ENCODE measurements at regions not wholly inside any gene's neighbourhood (a gene's known extent, or its start where the extent isn't known, plus 50 kb on each side); places are given as distances from the start of the nearest gene placed in this dataset.
"Not testable (repeated sequence)": the region's sequence is repeated elsewhere in the genome, so short reads cannot be mapped to it uniquely, and the experiment has no call there.

GRCh38 chr9:24846248-24846912 lies 300.7 kb upstream of the IZUMO3 start:
- DNase-seq (ENCODE audit: low spot score) = no peak

- DNase-seq (ENCODE audit: low spot score) = no peak
Observed at GRCh38 chr9:24844217-24844616, 298.5 kb upstream of the IZUMO3 start.

- DNase-seq (ENCODE audit: low spot score) = no peak
Observed at GRCh38 chr9:24841993-24842392, 296.3 kb upstream of the IZUMO3 start.

- DNase-seq (ENCODE audit: low spot score) = no peak
Observed at GRCh38 chr9:24832307-24832706, 286.6 kb upstream of the IZUMO3 start.

GRCh38 chr9:24828687-24829086 lies 283.0 kb upstream of the IZUMO3 start:
- DNase-seq (ENCODE audit: low spot score) = no peak

GRCh38 chr9:24824607-24825006 lies 278.9 kb upstream of the IZUMO3 start:
- DNase-seq (ENCODE audit: low spot score) = no peak

- no peak for DNase-seq (ENCODE audit: low spot score)
Observed at GRCh38 chr9:24820196-24820595, 274.5 kb upstream of the IZUMO3 start.

- DNase-seq (ENCODE audit: low spot score) = no peak
Observed at GRCh38 chr9:24817756-24818155, 272.1 kb upstream of the IZUMO3 start.

- no peak for DNase-seq (ENCODE audit: low spot score)
Observed at GRCh38 chr9:24816006-24816405, 270.3 kb upstream of the IZUMO3 start.

GRCh38 chr9:24801344-24801743 lies 255.6 kb upstream of the IZUMO3 start:
- no peak for DNase-seq (ENCODE audit: low spot score)

GRCh38 chr9:24793787-24794186 lies 248.1 kb upstream of the IZUMO3 start:
- no peak for DNase-seq (ENCODE audit: low spot score)

GRCh38 chr9:24776226-24776625 lies 230.5 kb upstream of the IZUMO3 start:
- no peak for DNase-seq (ENCODE audit: low spot score)

- DNase-seq (ENCODE audit: low spot score) = not testable (repeated sequence)
Observed at GRCh38 chr9:24774199-24774598, 228.5 kb upstream of the IZUMO3 start.

- DNase-seq (ENCODE audit: low spot score) = no peak
Observed at GRCh38 chr9:24766081-24766480, 220.4 kb upstream of the IZUMO3 start.

GRCh38 chr9:24765025-24765756 lies 219.5 kb upstream of the IZUMO3 start:
- no peak for DNase-seq (ENCODE audit: low spot score)

- no peak for DNase-seq (ENCODE audit: low spot score)
Observed at GRCh38 chr9:24738421-24738961, 192.8 kb upstream of the IZUMO3 start.

GRCh38 chr9:24731754-24732153 lies 186.1 kb upstream of the IZUMO3 start:
- no peak for DNase-seq (ENCODE audit: low spot score)

GRCh38 chr9:24721621-24722020 lies 175.9 kb upstream of the IZUMO3 start:
- no peak for DNase-seq (ENCODE audit: low spot score)

- DNase-seq (ENCODE audit: low spot score) = no peak
Observed at GRCh38 chr9:24712206-24712605, 166.5 kb upstream of the IZUMO3 start.

- no peak for DNase-seq (ENCODE audit: low spot score)
Observed at GRCh38 chr9:24708814-24709213, 163.1 kb upstream of the IZUMO3 start.

- DNase-seq (ENCODE audit: low spot score) = no peak
Observed at GRCh38 chr9:24698881-24699518, 153.3 kb upstream of the IZUMO3 start.

- DNase-seq (ENCODE audit: low spot score) = no peak
Observed at GRCh38 chr9:24672336-24672735, 126.6 kb upstream of the IZUMO3 start.

- DNase-seq (ENCODE audit: low spot score) = no peak
Observed at GRCh38 chr9:24657387-24657786, 111.7 kb upstream of the IZUMO3 start.

All from left forelimb (tissue), 1 donor.